Choroid plexus epithelial cell (primary cell): ENCODE measurements at regions not wholly inside any gene's neighbourhood (a gene's known extent, or its start where the extent isn't known, plus 50 kb on each side); places are given as distances from the start of the nearest gene placed in this dataset.

ENCODE experiments used
- DNase-seq: peaks from one replicate; pipeline ENCODE4 v3.0.0-alpha.2; 2010; ENCODE audit warnings: low read depth
- H3K4me3 ChIP-seq: 2 replicates; pipeline ENCODE4 v1.5.1; 2011; ENCODE audit warnings: low read depth, mild to moderate bottlenecking, control low read depth, low read length, moderate library complexity
- TF ChIP-seq, protein P1 (sequence below): conservative IDR thresholded peaks from 2 replicates; pipeline ENCODE4 v1.5.1; 2011; ENCODE audit warnings: low read depth, mild to moderate bottlenecking, control low read depth, inconsistent platforms, low read length, moderate library complexity

DNA sequence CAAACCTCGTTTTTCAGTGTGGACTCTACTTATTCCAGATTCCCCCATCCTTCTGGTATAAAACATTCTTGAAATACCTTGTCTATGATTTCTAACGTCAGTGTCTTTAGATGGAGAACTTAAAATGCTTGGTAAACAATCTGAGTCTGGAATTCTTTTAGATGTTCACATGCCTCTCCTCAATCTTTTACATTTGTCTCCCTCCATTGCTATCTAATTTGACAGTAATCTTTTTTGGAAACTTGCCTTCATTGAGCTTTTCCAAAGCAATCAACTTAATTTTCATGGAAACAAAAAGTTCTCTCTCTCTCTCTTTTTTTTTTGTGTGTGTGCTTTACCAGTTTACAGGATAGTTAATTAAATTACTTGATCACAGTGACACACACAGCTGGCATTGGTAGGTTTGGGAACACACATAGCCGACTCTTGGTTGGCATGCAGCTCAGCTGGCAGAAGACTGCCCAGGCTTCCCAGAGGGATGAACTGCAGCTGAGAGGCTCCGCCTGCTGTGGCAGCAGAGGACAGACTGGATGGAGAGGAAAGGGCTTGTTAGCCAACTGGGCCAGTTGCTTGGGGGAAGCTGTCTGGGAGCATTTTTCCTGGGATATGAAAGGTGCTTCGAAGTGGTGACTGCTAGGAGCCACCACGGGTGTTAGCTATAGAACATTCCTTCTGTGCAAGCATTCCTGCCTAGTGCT, 271.3 kb downstream of the ZSWIM6 start:
- H3K4me3 ChIP-seq, result no peak overlapping the region
- peak; percentile 17 for DNase-seq
- TF ChIP-seq, protein P1, sequence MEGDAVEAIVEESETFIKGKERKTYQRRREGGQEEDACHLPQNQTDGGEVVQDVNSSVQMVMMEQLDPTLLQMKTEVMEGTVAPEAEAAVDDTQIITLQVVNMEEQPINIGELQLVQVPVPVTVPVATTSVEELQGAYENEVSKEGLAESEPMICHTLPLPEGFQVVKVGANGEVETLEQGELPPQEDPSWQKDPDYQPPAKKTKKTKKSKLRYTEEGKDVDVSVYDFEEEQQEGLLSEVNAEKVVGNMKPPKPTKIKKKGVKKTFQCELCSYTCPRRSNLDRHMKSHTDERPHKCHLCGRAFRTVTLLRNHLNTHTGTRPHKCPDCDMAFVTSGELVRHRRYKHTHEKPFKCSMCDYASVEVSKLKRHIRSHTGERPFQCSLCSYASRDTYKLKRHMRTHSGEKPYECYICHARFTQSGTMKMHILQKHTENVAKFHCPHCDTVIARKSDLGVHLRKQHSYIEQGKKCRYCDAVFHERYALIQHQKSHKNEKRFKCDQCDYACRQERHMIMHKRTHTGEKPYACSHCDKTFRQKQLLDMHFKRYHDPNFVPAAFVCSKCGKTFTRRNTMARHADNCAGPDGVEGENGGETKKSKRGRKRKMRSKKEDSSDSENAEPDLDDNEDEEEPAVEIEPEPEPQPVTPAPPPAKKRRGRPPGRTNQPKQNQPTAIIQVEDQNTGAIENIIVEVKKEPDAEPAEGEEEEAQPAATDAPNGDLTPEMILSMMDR, result no peak

DNA sequence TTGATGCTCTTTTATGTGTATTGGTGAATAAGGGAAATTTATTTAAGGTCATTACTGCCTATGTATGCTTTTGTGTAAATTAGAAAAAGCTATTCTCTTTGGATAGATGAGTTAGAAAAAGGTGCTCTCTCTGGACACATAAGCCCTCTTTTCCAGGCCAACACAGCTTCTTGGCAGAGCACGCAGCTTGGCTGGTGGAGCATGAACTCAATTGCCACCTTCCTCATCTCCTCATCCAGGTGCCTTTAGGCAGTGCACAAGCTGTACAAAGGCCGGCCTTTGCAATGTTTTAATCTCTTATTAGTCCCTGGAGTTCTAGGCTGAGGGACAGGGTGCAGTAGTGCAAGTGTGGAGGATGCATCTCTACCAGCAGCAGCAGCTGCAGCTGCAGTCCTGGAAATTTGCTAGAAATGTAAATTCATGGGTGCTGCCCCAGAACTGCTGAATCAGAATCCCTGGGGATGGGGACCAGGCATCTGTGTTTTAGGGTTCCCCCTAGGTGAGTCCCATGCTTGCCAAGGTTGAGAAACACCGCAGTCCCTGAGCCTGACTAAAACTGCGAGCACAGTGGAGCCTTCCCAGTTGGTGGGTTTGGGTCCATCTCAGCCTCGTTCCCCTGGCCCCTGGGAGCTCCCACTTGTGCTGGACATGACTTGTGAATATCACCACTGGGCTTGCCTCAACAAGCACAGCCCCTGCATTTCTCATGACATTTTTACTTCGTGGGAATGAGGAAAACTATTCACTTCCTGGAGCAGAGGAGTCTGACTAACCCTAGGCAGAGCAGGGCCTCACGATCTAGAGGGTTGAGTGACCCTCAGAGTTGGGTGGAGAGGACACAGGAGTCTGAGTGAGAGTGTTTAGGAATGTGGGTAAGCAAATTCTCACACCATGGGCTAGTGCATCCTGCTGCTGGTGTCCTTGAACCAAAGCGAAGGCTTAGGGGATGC, 272.3 kb downstream of the ZSWIM6 start:
- no peak overlapping the region for H3K4me3 ChIP-seq
- DNase-seq, result peak; percentile 12
- TF ChIP-seq, protein P1, result no peak

DNA sequence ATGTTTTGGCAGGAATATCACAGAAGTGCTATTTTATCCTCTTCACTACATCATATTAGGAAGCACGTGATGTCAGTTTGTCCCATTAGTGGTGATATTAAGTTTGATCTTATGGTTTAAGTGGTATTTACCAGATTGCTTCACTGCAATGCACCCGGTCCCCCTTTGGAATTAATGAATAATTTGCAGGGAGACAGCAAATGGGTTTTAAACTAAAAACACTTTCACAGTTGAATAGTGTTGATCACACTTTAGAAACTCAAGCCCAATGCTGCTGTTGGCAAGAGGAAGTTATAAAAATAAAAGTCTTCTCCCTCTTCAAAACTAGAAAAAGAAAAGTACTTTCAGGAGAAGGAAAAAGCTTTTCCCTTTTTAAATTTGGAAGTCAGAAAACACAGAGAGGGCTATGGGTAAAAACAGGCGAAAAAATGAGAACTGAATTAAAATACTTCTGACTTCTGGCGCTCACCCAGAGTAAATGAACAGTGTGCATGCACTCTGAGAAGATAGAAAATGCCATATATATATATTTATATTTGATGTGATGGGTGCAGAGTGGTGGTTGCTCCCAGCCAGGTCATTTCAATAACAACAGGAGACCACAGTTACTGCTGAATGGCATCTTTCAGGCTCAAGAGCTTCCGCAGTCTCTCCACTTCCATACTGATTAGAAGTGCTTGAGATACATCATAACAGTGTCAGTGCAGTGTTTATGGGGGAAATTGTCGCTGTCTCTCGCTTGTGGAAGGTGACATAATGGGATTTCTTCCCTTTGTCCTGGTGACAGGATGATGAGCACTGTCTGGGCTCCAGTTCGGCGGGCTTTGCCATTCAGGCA, 278.0 kb downstream of the ZSWIM6 start:
- TF ChIP-seq, protein P1, result no peak
- no peak for DNase-seq
- no peak overlapping the region for H3K4me3 ChIP-seq

DNA sequence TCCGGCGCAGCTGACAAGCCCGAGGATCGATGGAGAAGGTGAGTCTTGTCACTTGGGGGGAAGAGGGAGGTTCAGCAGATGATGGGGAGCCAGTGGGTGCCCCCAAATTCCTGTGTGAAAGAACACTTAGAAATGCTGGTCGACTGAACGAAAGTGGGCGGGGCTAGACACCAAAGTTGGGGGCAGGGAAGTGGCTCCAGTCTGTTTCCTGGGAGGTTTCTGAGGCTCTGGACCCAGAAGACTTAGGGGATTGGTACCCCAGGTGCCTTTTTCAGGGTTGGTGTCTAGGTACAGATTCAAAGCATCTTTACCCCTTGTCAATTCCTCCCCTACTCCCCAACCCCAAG, 278.6 kb downstream of the ZSWIM6 start:
- no peak overlapping the region for H3K4me3 ChIP-seq
- no peak for DNase-seq
- TF ChIP-seq, protein P1, result no peak

DNA sequence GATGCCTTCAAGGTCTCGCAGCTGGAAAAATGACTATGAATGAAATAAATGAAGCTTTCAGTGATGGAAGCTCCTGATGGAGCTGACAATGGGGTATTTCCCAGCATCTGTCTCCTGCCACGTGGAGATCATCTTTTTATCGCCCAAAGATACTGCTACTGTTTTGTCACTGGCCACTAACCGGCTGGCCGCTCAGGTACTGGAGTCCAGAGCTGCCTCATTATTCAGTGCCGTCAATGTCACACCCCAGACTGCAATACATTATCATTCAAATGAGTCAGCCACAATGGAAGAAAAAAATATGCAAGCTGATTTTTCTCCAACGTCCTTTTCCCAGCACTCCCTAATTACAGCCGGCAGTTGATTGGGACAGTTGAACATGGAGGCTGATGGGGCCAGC, 280.4 kb downstream of the ZSWIM6 start:
- TF ChIP-seq, protein P1, result no peak
- no peak overlapping the region for H3K4me3 ChIP-seq
- no peak for DNase-seq

DNA sequence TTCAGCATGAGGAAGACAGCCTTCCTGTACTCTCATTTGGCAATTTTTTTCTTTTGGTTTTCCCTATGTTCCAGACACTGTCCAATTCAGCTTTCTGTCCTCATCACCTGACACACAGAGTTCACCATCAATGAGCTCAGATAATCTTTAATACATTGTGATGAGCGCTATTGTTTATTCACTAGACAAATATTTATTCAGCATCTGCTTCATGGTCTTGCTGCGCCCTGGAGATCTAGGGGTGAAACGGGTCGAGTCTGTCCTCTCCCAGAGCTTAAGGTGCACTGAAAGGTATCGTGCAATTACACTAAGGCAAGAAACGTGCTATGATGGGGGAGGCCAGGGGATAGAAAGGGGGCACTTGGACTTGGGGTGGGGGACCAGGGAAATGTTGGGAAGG, 281.6 kb downstream of the ZSWIM6 start:
- no peak overlapping the region for H3K4me3 ChIP-seq
- TF ChIP-seq, protein P1, result no peak
- DNase-seq, result no peak
